ENCODE measurements at regions not wholly inside any gene's neighbourhood (a gene's known extent, or its start where the extent isn't known, plus 50 kb on each side); places are given as distances from the start of the nearest gene placed in this dataset.

DNA sequence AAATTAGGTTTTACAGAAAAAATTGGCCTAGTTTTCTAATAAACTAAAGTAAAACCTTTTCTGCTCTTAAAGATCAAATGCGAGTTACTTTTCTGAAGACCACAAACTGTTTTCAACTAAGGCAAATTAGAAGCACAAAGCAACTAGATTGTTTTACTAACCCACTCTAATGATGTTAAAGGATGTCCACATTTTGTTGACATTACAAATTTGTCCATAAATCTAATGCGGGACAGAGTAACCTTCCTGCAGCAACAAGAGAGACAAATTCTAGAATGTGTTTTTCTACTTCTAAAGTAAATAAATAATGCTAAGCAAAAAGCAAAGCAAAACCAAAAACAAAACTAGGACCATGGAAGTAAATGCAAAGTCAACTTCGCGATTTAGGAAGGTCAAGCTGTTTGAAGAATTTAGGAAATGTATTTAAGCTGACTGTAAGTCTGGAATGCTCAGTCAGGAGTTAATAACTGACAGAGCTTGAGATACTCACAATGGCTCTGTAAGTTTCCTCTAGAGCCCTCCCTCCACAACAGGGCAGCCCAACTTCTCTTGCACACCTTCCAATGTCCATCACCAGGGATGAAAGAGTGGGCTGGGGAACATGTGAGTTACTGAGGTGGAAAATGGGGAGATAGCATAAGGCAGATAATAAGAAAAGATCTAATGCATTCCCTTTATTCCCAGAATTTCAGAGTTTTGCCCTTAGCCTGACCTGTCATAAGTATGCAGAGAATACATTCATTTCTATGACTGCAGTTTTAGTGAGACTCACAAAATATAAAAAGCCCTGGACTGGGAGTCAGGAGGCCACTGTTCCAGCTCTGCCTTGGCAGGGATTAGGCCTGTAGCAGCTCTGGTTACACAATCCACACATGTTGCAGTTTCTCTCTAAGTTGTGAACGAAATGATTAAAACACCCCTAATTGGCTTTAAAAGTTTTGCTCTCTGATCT, 158.8 kb downstream of the FOXA2 start (continued):
- TF ChIP-seq ZIK1 (CRISPR knock-in tag; IDR thresholded peaks at IDR 0.05; ENCODE audit: borderline replicate concordance, low read depth) (no peak), MED8 (CRISPR knock-in tag; IDR thresholded peaks at IDR 0.05; ENCODE audit: insufficient replicate concordance) (no peak), ZFP41 (CRISPR knock-in tag; IDR thresholded peaks at IDR 0.05; ENCODE audit: borderline replicate concordance) (no peak), MTA1 (CRISPR knock-in tag; IDR thresholded peaks at IDR 0.05; ENCODE audit: borderline replicate concordance) (no peak), MED1 (CRISPR knock-in tag; IDR thresholded peaks at IDR 0.05) (peak; percentile 54; the same call in 1 of the 2 replicates), CEBPB (IDR thresholded peaks at IDR 0.05; ENCODE audit: borderline replicate concordance, low read depth, low read length) (peak; percentile 42; the same call in 1 of the 2 replicates), SMAD1 (CRISPR knock-in tag; IDR thresholded peaks at IDR 0.05; ENCODE audit: borderline replicate concordance, low read depth) (no peak), ZNF780A (CRISPR knock-in tag; IDR thresholded peaks at IDR 0.05) (no peak), ZNF160 (CRISPR knock-in tag; IDR thresholded peaks at IDR 0.05) (no peak), ZSCAN9 (CRISPR knock-in tag; IDR thresholded peaks at IDR 0.05; ENCODE audit: borderline replicate concordance) (peak; percentile 56; the same call in 1 of the 2 replicates), ZNF670 (CRISPR knock-in tag; IDR thresholded peaks at IDR 0.05; ENCODE audit: borderline replicate concordance) (no peak), LCORL (IDR thresholded peaks at IDR 0.05) (peak; percentile 89; the same call in 1 of the 2 replicates), LCORL (CRISPR knock-in tag; IDR thresholded peaks at IDR 0.05) (peak; percentile 91), GATAD1 (CRISPR knock-in tag; IDR thresholded peaks at IDR 0.05) (0 out of 2 replicates have a peak, but pooled peaks have one; percentile 10), MXD4 (CRISPR knock-in tag; IDR thresholded peaks at IDR 0.05) (no peak), U2AF1 (optimal IDR thresholded peaks at IDR 0.05; ENCODE audit: low read depth, low read length) (no peak)
- TF ChIP-seq, protein P1, sequence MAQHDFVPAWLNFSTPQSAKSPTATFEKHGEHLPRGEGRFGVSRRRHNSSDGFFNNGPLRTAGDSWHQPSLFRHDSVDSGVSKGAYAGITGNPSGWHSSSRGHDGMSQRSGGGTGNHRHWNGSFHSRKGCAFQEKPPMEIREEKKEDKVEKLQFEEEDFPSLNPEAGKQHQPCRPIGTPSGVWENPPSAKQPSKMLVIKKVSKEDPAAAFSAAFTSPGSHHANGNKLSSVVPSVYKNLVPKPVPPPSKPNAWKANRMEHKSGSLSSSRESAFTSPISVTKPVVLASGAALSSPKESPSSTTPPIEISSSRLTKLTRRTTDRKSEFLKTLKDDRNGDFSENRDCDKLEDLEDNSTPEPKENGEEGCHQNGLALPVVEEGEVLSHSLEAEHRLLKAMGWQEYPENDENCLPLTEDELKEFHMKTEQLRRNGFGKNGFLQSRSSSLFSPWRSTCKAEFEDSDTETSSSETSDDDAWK (CRISPR knock-in tag; IDR thresholded peaks at IDR 0.05), result no peak
- TF ChIP-seq, protein P2, sequence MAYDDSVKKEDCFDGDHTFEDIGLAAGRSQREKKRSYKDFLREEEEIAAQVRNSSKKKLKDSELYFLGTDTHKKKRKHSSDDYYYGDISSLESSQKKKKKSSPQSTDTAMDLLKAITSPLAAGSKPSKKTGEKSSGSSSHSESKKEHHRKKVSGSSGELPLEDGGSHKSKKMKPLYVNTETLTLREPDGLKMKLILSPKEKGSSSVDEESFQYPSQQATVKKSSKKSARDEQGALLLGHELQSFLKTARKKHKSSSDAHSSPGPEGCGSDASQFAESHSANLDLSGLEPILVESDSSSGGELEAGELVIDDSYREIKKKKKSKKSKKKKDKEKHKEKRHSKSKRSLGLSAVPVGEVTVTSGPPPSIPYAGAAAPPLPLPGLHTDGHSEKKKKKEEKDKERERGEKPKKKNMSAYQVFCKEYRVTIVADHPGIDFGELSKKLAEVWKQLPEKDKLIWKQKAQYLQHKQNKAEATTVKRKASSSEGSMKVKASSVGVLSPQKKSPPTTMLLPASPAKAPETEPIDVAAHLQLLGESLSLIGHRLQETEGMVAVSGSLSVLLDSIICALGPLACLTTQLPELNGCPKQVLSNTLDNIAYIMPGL (CRISPR knock-in tag; IDR thresholded peaks at IDR 0.05; ENCODE audit: borderline replicate concordance in 1 of 2, low read depth in 1 of 2), result no peak
- TF ChIP-seq, protein P3, sequence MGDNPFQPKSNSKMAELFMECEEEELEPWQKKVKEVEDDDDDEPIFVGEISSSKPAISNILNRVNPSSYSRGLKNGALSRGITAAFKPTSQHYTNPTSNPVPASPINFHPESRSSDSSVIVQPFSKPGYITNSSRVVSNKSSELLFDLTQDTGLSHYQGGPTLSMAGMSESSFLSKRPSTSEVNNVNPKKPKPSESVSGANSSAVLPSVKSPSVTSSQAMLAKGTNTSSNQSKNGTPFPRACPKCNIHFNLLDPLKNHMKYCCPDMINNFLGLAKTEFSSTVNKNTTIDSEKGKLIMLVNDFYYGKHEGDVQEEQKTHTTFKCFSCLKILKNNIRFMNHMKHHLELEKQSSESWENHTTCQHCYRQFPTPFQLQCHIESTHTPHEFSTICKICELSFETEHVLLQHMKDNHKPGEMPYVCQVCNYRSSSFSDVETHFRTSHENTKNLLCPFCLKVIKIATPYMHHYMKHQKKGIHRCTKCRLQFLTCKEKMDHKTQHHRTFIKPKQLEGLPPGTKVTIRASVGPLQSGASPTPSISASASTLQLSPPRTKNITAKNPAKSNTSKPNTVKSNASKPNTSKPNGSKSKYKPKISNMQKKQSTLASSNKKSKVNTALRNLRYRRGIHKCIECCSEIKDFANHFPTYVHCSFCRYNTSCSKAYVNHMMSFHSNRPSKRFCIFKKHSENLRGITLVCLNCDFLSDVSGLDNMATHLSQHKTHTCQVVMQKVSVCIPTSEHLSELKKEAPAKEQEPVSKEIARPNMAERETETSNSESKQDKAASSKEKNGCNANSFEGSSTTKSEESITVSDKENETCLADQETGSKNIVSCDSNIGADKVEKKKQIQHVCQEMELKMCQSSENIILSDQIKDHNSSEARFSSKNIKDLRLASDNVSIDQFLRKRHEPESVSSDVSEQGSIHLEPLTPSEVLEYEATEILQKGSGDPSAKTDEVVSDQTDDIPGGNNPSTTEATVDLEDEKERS (CRISPR knock-in tag; IDR thresholded peaks at IDR 0.05), result no peak
- TF ChIP-seq, protein P4, sequence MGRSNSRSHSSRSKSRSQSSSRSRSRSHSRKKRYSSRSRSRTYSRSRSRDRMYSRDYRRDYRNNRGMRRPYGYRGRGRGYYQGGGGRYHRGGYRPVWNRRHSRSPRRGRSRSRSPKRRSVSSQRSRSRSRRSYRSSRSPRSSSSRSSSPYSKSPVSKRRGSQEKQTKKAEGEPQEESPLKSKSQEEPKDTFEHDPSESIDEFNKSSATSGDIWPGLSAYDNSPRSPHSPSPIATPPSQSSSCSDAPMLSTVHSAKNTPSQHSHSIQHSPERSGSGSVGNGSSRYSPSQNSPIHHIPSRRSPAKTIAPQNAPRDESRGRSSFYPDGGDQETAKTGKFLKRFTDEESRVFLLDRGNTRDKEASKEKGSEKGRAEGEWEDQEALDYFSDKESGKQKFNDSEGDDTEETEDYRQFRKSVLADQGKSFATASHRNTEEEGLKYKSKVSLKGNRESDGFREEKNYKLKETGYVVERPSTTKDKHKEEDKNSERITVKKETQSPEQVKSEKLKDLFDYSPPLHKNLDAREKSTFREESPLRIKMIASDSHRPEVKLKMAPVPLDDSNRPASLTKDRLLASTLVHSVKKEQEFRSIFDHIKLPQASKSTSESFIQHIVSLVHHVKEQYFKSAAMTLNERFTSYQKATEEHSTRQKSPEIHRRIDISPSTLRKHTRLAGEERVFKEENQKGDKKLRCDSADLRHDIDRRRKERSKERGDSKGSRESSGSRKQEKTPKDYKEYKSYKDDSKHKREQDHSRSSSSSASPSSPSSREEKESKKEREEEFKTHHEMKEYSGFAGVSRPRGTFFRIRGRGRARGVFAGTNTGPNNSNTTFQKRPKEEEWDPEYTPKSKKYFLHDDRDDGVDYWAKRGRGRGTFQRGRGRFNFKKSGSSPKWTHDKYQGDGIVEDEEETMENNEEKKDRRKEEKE (IDR thresholded peaks at IDR 0.05), result no peak

All from HepG2 (cell line).